ENCODE measurements at regions not wholly inside any gene's neighbourhood (a gene's known extent, or its start where the extent isn't known, plus 50 kb on each side); places are given as distances from the start of the nearest gene placed in this dataset.

GRCh38 chrX:4314586-4314985 lies 601.1 kb upstream of the PRKX start:
- Mint-ChIP-seq H3K9me3 (ENCODE audit: unreplicated experiment) (peaks cover 28% of the 10 kb centered on the region), H3K27me3 (ENCODE audit: unreplicated experiment) (no peaks in the 10 kb centered on the region), H3K27ac (ENCODE audit: unreplicated experiment) (no peak overlapping the region), H3K4me3 (ENCODE audit: unreplicated experiment) (no peak overlapping the region), H3K4me1 (ENCODE audit: unreplicated experiment) (no peaks in the 10 kb centered on the region), H3K36me3 (ENCODE audit: unreplicated experiment) (no peaks in the 10 kb centered on the region)
- DNase-seq (ENCODE audit: extremely low spot score, unreplicated experiment) = no peak
- TF ChIP-seq CTCF (IDR thresholded peaks at IDR 0.05) = no peak

- Mint-ChIP-seq H3K27ac (ENCODE audit: unreplicated experiment) (no peak overlapping the region), H3K4me1 (ENCODE audit: unreplicated experiment) (no peaks in the 10 kb centered on the region), H3K36me3 (ENCODE audit: unreplicated experiment) (no peaks in the 10 kb centered on the region), H3K9me3 (ENCODE audit: unreplicated experiment) (peaks cover 31% of the 10 kb centered on the region), H3K27me3 (ENCODE audit: unreplicated experiment) (no peaks in the 10 kb centered on the region), H3K4me3 (ENCODE audit: unreplicated experiment) (no peak overlapping the region)
- no peak for TF ChIP-seq CTCF (IDR thresholded peaks at IDR 0.05)
- DNase-seq (ENCODE audit: extremely low spot score, unreplicated experiment) = no peak
Measured at GRCh38 chrX:4277122-4277521, 563.7 kb upstream of the PRKX start.

GRCh38 chrX:4268676-4269075 lies 555.2 kb upstream of the PRKX start:
- TF ChIP-seq CTCF (IDR thresholded peaks at IDR 0.05) = no peak
- no peaks in the 10 kb centered on the region for H3K36me3 Mint-ChIP-seq (ENCODE audit: unreplicated experiment)
- H3K4me1 Mint-ChIP-seq (ENCODE audit: unreplicated experiment) = no peaks in the 10 kb centered on the region
- no peak overlapping the region for H3K4me3 Mint-ChIP-seq (ENCODE audit: unreplicated experiment)
- no peak for DNase-seq (ENCODE audit: extremely low spot score, unreplicated experiment)
- H3K27ac Mint-ChIP-seq (ENCODE audit: unreplicated experiment) = no peak overlapping the region
- H3K27me3 Mint-ChIP-seq (ENCODE audit: unreplicated experiment) = no peaks in the 10 kb centered on the region
- H3K9me3 Mint-ChIP-seq (ENCODE audit: unreplicated experiment) = peaks cover 1% of the 10 kb centered on the region

- Mint-ChIP-seq H3K27ac (ENCODE audit: unreplicated experiment) (no peak overlapping the region), H3K9me3 (ENCODE audit: unreplicated experiment) (peaks cover 18% of the 10 kb centered on the region), H3K27me3 (ENCODE audit: unreplicated experiment) (no peaks in the 10 kb centered on the region), H3K4me1 (ENCODE audit: unreplicated experiment) (no peaks in the 10 kb centered on the region), H3K36me3 (ENCODE audit: unreplicated experiment) (no peaks in the 10 kb centered on the region), H3K4me3 (ENCODE audit: unreplicated experiment) (no peak overlapping the region)
- TF ChIP-seq CTCF (IDR thresholded peaks at IDR 0.05) = no peak
- DNase-seq (ENCODE audit: extremely low spot score, unreplicated experiment) = no peak
Measured at GRCh38 chrX:4265036-4265435, 551.6 kb upstream of the PRKX start.

GRCh38 chrX:4263030-4263803 lies 549.8 kb upstream of the PRKX start:
- TF ChIP-seq CTCF (IDR thresholded peaks at IDR 0.05) = peak; percentile 8
- no peaks in the 10 kb centered on the region for H3K36me3 Mint-ChIP-seq (ENCODE audit: unreplicated experiment)
- H3K4me1 Mint-ChIP-seq (ENCODE audit: unreplicated experiment) = no peaks in the 10 kb centered on the region
- H3K9me3 Mint-ChIP-seq (ENCODE audit: unreplicated experiment) = peaks cover 18% of the 10 kb centered on the region
- no peak for DNase-seq (ENCODE audit: extremely low spot score, unreplicated experiment)
- no peak overlapping the region for H3K27ac Mint-ChIP-seq (ENCODE audit: unreplicated experiment)
- H3K27me3 Mint-ChIP-seq (ENCODE audit: unreplicated experiment) = no peaks in the 10 kb centered on the region
- no peak overlapping the region for H3K4me3 Mint-ChIP-seq (ENCODE audit: unreplicated experiment)
